WTC11 (cell line): ENCODE measurements at regions not wholly inside any gene's neighbourhood (a gene's known extent, or its start where the extent isn't known, plus 50 kb on each side); places are given as distances from the start of the nearest gene placed in this dataset.

ENCODE experiments used
- ATF6 ChIP-seq: sonication (generic); formaldehyde crosslinking; IDR thresholded peaks from 2 replicates; pipeline ENCODE4 v1.8.1; 2023; ENCODE audit warnings: mild to moderate bottlenecking, missing genetic modification reagents
- CDX4 ChIP-seq: fragments of 250-450 bp; sonication (Bioruptor Pico); IDR thresholded peaks from 2 replicates; pipeline ENCODE4 v1.9.0; 2021; ENCODE audit warnings: moderate library complexity, mild to moderate bottlenecking, inconsistent platforms, borderline replicate concordance
- CREM ChIP-seq: sonication (generic); formaldehyde crosslinking; IDR thresholded peaks from 2 replicates; pipeline ENCODE4 v1.8.1; 2022; ENCODE audit warnings: mild to moderate bottlenecking, missing genetic modification reagents, moderate library complexity
- CTCF ChIP-seq: fragments of 200-600 bp; IDR thresholded peaks from 2 replicates; pipeline ENCODE4 v1.8.0; 2022; ENCODE audit warnings: antibody characterized with exemption
- E2F5 ChIP-seq: sonication (generic); formaldehyde crosslinking; IDR thresholded peaks from 2 replicates; pipeline ENCODE4 v1.8.1; 2022; ENCODE audit warnings: mild to moderate bottlenecking, moderate library complexity, missing genetic modification reagents
- FOXP4 ChIP-seq: sonication (generic); formaldehyde crosslinking; IDR thresholded peaks from 2 replicates; pipeline ENCODE4 v1.8.0; 2022; ENCODE audit warnings: mild to moderate bottlenecking, missing genetic modification reagents
- HMGA2 ChIP-seq: fragments of 250-450 bp; sonication (Bioruptor Pico); IDR thresholded peaks from 2 replicates; pipeline ENCODE4 v1.4.0; 2021; ENCODE audit warnings: mild to moderate bottlenecking, moderate library complexity
- JUN ChIP-seq: sonication (generic); formaldehyde crosslinking; IDR thresholded peaks from 2 replicates; pipeline ENCODE4 v1.8.0; 2023; ENCODE audit warnings: mild to moderate bottlenecking, missing genetic modification reagents
- NFYB ChIP-seq: sonication (generic); formaldehyde crosslinking; conservative IDR thresholded peaks from 2 replicates; pipeline ENCODE4 v1.8.0; 2022; ENCODE audit warnings: low read depth, missing genetic modification reagents
- NR1H2 ChIP-seq: sonication (generic); formaldehyde crosslinking; IDR thresholded peaks from 2 replicates; pipeline ENCODE4 v1.9.0; 2021; ENCODE audit warnings: mild to moderate bottlenecking, moderate library complexity, missing genetic modification reagents
- NR3C1 ChIP-seq: sonication (generic); formaldehyde crosslinking; conservative IDR thresholded peaks from 2 replicates; pipeline ENCODE4 v1.8.1; 2023; ENCODE audit warnings: low read depth, mild to moderate bottlenecking, missing genetic modification reagents
- SMAD3 ChIP-seq: sonication (generic); formaldehyde crosslinking; IDR thresholded peaks from 2 replicates; pipeline ENCODE4 v1.8.0; 2022; ENCODE audit warnings: missing genetic modification reagents, mild to moderate bottlenecking, borderline replicate concordance
- SP1 ChIP-seq: sonication (generic); formaldehyde crosslinking; conservative IDR thresholded peaks from 2 replicates; pipeline ENCODE4 v1.8.1; 2022; ENCODE audit warnings: missing genetic modification reagents
- TCF7 ChIP-seq: sonication (generic); formaldehyde crosslinking; IDR thresholded peaks from 2 replicates; pipeline ENCODE4 v1.8.0; 2022; ENCODE audit warnings: mild to moderate bottlenecking, low read depth, missing genetic modification reagents, moderate library complexity

GRCh38 chr21:35491920-35492678 lies 443.0 kb upstream of the RUNX1 start:
- TF ChIP-seq JUN, result no peak
- TF ChIP-seq ATF6 (CRISPR knock-in tag), result no peak
- TF ChIP-seq CTCF, result no peak
- no peak for TF ChIP-seq TCF7
- TF ChIP-seq NFYB (CRISPR knock-in tag), result no peak
- no peak for TF ChIP-seq NR3C1 (CRISPR knock-in tag)
- TF ChIP-seq SP1, result no peak
- no peak for TF ChIP-seq E2F5 (CRISPR knock-in tag)
- no peak for TF ChIP-seq FOXP4 (CRISPR knock-in tag)
- TF ChIP-seq SMAD3 (CRISPR knock-in tag), result no peak
- no peak for TF ChIP-seq HMGA2 (CRISPR knock-in tag)
- TF ChIP-seq NR1H2 (CRISPR knock-in tag), result no peak
- TF ChIP-seq CDX4 (CRISPR knock-in tag), result no peak
- TF ChIP-seq CREM (CRISPR knock-in tag), result no peak
